OCI-LY3 (cell line): ENCODE measurements at regions not wholly inside any gene's neighbourhood (a gene's known extent, or its start where the extent isn't known, plus 50 kb on each side); places are given as distances from the start of the nearest gene placed in this dataset.

ENCODE experiments used
- EZH2phosphoT487 ChIP-seq: fragments of 200-600 bp; shearing (Covaris generic); IDR thresholded peaks from 2 replicates; pipeline ENCODE4 v1.6.1; 2018; ENCODE audit warnings: antibody characterized with exemption, mixed run types, low read depth
- TF ChIP-seq, protein P1 (sequence below): fragments of 200-600, 300-600 bp; sonication (generic); IDR thresholded peaks from 2 replicates; pipeline ENCODE4 v1.5.1; 2014; ENCODE audit warnings: antibody characterized with exemption, low read length, low read depth

DNA sequence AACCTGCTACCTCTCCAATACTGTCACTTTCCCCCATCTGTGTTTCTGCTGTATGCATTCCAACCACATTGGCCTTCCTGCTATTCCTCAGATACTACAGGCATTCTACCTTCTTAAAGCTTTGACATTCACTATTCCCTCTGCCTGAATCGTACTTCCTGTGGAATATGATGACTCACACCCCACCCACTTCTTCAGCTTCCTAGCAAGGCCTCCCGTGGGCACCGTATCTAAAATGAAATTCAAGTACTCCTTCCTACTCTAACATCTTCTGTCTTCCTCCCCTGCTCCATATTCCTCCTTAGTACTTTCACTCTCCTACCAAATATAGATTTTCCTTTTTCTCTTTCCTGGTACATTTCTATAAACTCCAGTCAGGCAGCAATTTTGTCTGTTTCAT, 710.4 kb downstream of the RNF144A start:
- TF ChIP-seq, protein P1, sequence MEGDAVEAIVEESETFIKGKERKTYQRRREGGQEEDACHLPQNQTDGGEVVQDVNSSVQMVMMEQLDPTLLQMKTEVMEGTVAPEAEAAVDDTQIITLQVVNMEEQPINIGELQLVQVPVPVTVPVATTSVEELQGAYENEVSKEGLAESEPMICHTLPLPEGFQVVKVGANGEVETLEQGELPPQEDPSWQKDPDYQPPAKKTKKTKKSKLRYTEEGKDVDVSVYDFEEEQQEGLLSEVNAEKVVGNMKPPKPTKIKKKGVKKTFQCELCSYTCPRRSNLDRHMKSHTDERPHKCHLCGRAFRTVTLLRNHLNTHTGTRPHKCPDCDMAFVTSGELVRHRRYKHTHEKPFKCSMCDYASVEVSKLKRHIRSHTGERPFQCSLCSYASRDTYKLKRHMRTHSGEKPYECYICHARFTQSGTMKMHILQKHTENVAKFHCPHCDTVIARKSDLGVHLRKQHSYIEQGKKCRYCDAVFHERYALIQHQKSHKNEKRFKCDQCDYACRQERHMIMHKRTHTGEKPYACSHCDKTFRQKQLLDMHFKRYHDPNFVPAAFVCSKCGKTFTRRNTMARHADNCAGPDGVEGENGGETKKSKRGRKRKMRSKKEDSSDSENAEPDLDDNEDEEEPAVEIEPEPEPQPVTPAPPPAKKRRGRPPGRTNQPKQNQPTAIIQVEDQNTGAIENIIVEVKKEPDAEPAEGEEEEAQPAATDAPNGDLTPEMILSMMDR: no peak
- TF ChIP-seq EZH2phosphoT487: no peak
